Activated T-cell treated with anti-CD3 and anti-CD28 coated beads for 24 hours (primary cell): ENCODE measurements at regions not wholly inside any gene's neighbourhood (a gene's known extent, or its start where the extent isn't known, plus 50 kb on each side); places are given as distances from the start of the nearest gene placed in this dataset.

Source experiments
- DNase-seq: peaks from one replicate; pipeline ENCODE4 v3.0.0-alpha.2; 2020; ENCODE audit warnings: low read depth

GRCh38 chr9:129398961-129399633 lies 221.0 kb upstream of the IER5L start:
- DNase-seq = no peak

GRCh38 chr9:129398101-129398960 lies 220.3 kb upstream of the IER5L start:
- no peak for DNase-seq

- DNase-seq = no peak
Measured at GRCh38 chr9:129397335-129397734, 219.3 kb upstream of the IER5L start.

GRCh38 chr9:129396365-129396708 lies 218.3 kb upstream of the IER5L start:
- no peak for DNase-seq

- DNase-seq = no peak
Measured at GRCh38 chr9:129395633-129396364, 217.7 kb upstream of the IER5L start.

GRCh38 chr9:129394886-129395279 lies 216.8 kb upstream of the IER5L start:
- no peak for DNase-seq

- DNase-seq = no peak
Measured at GRCh38 chr9:129394061-129394885, 216.2 kb upstream of the IER5L start.

- no peak for DNase-seq
Measured at GRCh38 chr9:129393064-129393463, 215.0 kb upstream of the IER5L start.

- no peak for DNase-seq
Measured at GRCh38 chr9:129392093-129392541, 214.1 kb upstream of the IER5L start.

- no peak for DNase-seq
Measured at GRCh38 chr9:129391221-129391661, 213.2 kb upstream of the IER5L start.

GRCh38 chr9:129390541-129390940 lies 212.5 kb upstream of the IER5L start:
- no peak for DNase-seq

- DNase-seq = no peak
Measured at GRCh38 chr9:129387822-129388221, 209.8 kb upstream of the IER5L start.

- no peak for DNase-seq
Measured at GRCh38 chr9:129386812-129387177, 208.7 kb upstream of the IER5L start.

GRCh38 chr9:129385211-129385934 lies 207.3 kb upstream of the IER5L start:
- DNase-seq = no peak

GRCh38 chr9:129384491-129385210 lies 206.6 kb upstream of the IER5L start:
- no peak for DNase-seq

GRCh38 chr9:129383561-129384490 lies 205.8 kb upstream of the IER5L start:
- DNase-seq = peak; percentile 51

GRCh38 chr9:129383019-129383560 lies 205.0 kb upstream of the IER5L start:
- no peak for DNase-seq

- DNase-seq = no peak
Measured at GRCh38 chr9:129382281-129383018, 204.4 kb upstream of the IER5L start.
